Body of pancreas (tissue), 4 donors: ENCODE measurements at regions not wholly inside any gene's neighbourhood (a gene's known extent, or its start where the extent isn't known, plus 50 kb on each side); places are given as distances from the start of the nearest gene placed in this dataset.

Source experiments
- CTCF ChIP-seq, 7 experiments: fragments of 450-650 bp in 4 of 7; fragments of 200-600 bp in 3 of 7; sonication (generic) in 3 of 7; IDR thresholded peaks; one replicate each; pipeline ENCODE4 v1.5.1; 2016 to 2019; ENCODE audit warnings: antibody characterized with exemption in 7 of 7
- POLR2A ChIP-seq, 3 donors: fragments of 450-650 bp; IDR thresholded peaks; one replicate each; pipeline ENCODE4 v1.6.1; 2016; ENCODE audit warnings: antibody characterized with exemption in 3 of 3, mild to moderate bottlenecking in 2 of 3

- TF ChIP-seq POLR2A (IDR thresholded peaks at IDR 0.05) (no peak), CTCF (IDR thresholded peaks at IDR 0.05) (no peak)
Observed at GRCh38 chr13:84500016-84500415, 617.7 kb upstream of the SLITRK1 start.
